D721Med (cell line): ENCODE measurements at regions not wholly inside any gene's neighbourhood (a gene's known extent, or its start where the extent isn't known, plus 50 kb on each side); places are given as distances from the start of the nearest gene placed in this dataset.

Experiments used
- DNase-seq: peaks from one replicate; pipeline ENCODE4 v3.0.0; 2011; ENCODE audit warnings: low spot score; ENCODE audit not compliant: insufficient read length
- FAIRE-seq: peaks from 2 replicates; lab custom pipeline; 2011; peaks lifted over from hg19 to GRCh38; lab: Jason Lieb, UNC
- CTCF ChIP-seq: IDR thresholded peaks from 2 replicates; pipeline ENCODE4 v1.5.1; 2012; ENCODE audit warnings: mild to moderate bottlenecking, control low read depth; ENCODE audit not compliant: insufficient read depth; ENCODE audit errors: missing control alignments

- FAIRE-seq: no peak
Measured at GRCh38 chr7:49666764-49667163, 106.7 kb upstream of the VWC2 start.

GRCh38 chr7:49669285-49669684 lies 104.2 kb upstream of the VWC2 start:
- no peak for DNase-seq
- FAIRE-seq: no peak

More at GRCh38 chr7:49666764-49667163, 106.7 kb upstream of the VWC2 start:
- DNase-seq: no peak
- TF ChIP-seq CTCF: no peak

GRCh38 chr7:49669692-49670260 lies 103.7 kb upstream of the VWC2 start:
- TF ChIP-seq CTCF: no peak

More at GRCh38 chr7:49669285-49669684, 104.2 kb upstream of the VWC2 start:
- TF ChIP-seq CTCF: no peak

GRCh38 chr7:49670991-49671390 lies 102.4 kb upstream of the VWC2 start:
- DNase-seq (no peak), FAIRE-seq (no peak)
- TF ChIP-seq CTCF: no peak

More at GRCh38 chr7:49669692-49670260, 103.7 kb upstream of the VWC2 start:
- FAIRE-seq (no peak), DNase-seq (no peak)

- DNase-seq (no peak), FAIRE-seq (no peak)
- TF ChIP-seq CTCF: no peak
Measured at GRCh38 chr7:49692516-49692915, 80.9 kb upstream of the VWC2 start.

- no peak for DNase-seq
- TF ChIP-seq CTCF: no peak
- no peak for FAIRE-seq
Measured at GRCh38 chr7:49695971-49696370, 77.5 kb upstream of the VWC2 start.

GRCh38 chr7:49700841-49701240 lies 72.6 kb upstream of the VWC2 start:
- DNase-seq (no peak), FAIRE-seq (no peak)
- no peak for TF ChIP-seq CTCF
